PC-3 (cell line): ENCODE measurements at regions not wholly inside any gene's neighbourhood (a gene's known extent, or its start where the extent isn't known, plus 50 kb on each side); places are given as distances from the start of the nearest gene placed in this dataset.

Experiments
- CTCF ChIP-seq: fragments of 300-600 bp; sonication (generic); conservative IDR thresholded peaks from 2 replicates; pipeline ENCODE4 v1.5.1; 2017; ENCODE audit warnings: antibody characterized with exemption, low read depth, mild to moderate bottlenecking, low read length
- EZH2 ChIP-seq: fragments of 300-600 bp; sonication (generic); IDR thresholded peaks from one replicate; pipeline ENCODE4 v1.6.1; 2017; ENCODE audit warnings: antibody characterized with exemption, mild to moderate bottlenecking, low read length; ENCODE audit not compliant: unreplicated experiment

DNA sequence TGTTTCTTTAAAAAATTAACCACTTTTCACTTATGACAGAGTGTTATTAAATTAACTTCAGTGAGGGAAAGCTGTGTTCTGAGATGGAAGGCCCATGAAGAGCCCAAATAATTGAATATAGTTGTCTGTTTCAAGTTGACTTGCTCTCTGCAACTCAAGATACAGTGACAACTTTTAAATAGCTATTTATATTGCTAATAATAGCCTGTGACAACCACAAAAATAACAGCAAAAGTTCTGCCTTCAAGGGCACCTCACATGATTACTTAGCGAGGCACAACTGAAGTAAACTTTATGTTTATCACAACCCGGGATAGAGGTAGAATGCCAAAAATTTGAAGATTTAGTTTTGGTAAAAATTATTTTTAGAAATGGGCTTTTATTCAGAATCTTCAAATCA, 167.3 kb upstream of the SCN7A start:
- TF ChIP-seq CTCF, result no peak
- no peak for TF ChIP-seq EZH2
